IMR-90 (cell line): ENCODE measurements at regions not wholly inside any gene's neighbourhood (a gene's known extent, or its start where the extent isn't known, plus 50 kb on each side); places are given as distances from the start of the nearest gene placed in this dataset.

Experiments used
- CEBPB ChIP-seq: IDR thresholded peaks from 2 replicates; pipeline ENCODE4 v1.6.1; 2012; ENCODE audit warnings: low read depth, low read length, improper control_type of control experiment
- CTCF ChIP-seq: conservative IDR thresholded peaks from 2 replicates; pipeline ENCODE4 v1.5.1; 2012; ENCODE audit warnings: mild to moderate bottlenecking, low read depth, low read length, improper control_type of control experiment
- MAFK ChIP-seq: IDR thresholded peaks from 2 replicates; pipeline ENCODE4 v1.6.1; 2012; ENCODE audit warnings: low read depth, low read length, improper control_type of control experiment
- MXI1 ChIP-seq: IDR thresholded peaks from 2 replicates; pipeline ENCODE4 v1.6.1; 2012; ENCODE audit warnings: low read depth, mild to moderate bottlenecking, low read length, moderate library complexity, borderline replicate concordance
- POLR2A ChIP-seq: IDR thresholded peaks from 2 replicates; pipeline ENCODE4 v1.6.1; 2012; ENCODE audit warnings: mild to moderate bottlenecking, low read depth, low read length
- SMC3 ChIP-seq: fragments of 150-350 bp; IDR thresholded peaks from 2 replicates; pipeline ENCODE4 v1.6.1; 2016; ENCODE audit warnings: low read depth, mild to moderate bottlenecking, antibody characterized with exemption, low read length, moderate library complexity

- TF ChIP-seq CTCF (no peak), SMC3 (no peak), MXI1 (no peak), CEBPB (no peak), POLR2A (no peak), MAFK (no peak)
These were observed 420.0 kb downstream of the CTTN start for GRCh38 chr11:70818351-70818750.
